SK-N-SH (cell line): ENCODE measurements at regions not wholly inside any gene's neighbourhood (a gene's known extent, or its start where the extent isn't known, plus 50 kb on each side); places are given as distances from the start of the nearest gene placed in this dataset.

Source experiments
- CTCF ChIP-seq: fragments of 200-600 bp; sonication (generic); IDR thresholded peaks from 2 replicates; pipeline ENCODE4 v1.6.1; 2017; ENCODE audit warnings: antibody characterized with exemption, mild to moderate bottlenecking, moderate library complexity
- EZH2phosphoT487 ChIP-seq: fragments of 200-600 bp; sonication (generic); IDR thresholded peaks from 2 replicates; pipeline ENCODE4 v1.6.1; 2017; ENCODE audit warnings: low read depth, mixed run types, mild to moderate bottlenecking, antibody characterized with exemption, moderate library complexity, borderline replicate concordance
- FOXM1 ChIP-seq: IDR thresholded peaks from 2 replicates; pipeline ENCODE4 v1.4.0; 2012; ENCODE audit warnings: low read depth, mild to moderate bottlenecking
- GABPA ChIP-seq: IDR thresholded peaks from 2 replicates; pipeline ENCODE4 v1.4.0; 2012; ENCODE audit warnings: low read depth, mild to moderate bottlenecking
- MAX ChIP-seq: IDR thresholded peaks from 2 replicates; pipeline ENCODE4 v1.4.0; 2012; ENCODE audit warnings: low read depth
- MEF2A ChIP-seq: IDR thresholded peaks from 2 replicates; pipeline ENCODE4 v1.4.0; 2012; ENCODE audit warnings: low read depth, borderline replicate concordance
- MXI1 ChIP-seq: IDR thresholded peaks from 2 replicates; pipeline ENCODE4 v1.6.1; 2012; ENCODE audit warnings: mild to moderate bottlenecking, low read depth, low read length, improper control_type of control experiment
- NRF1 ChIP-seq: IDR thresholded peaks from 2 replicates; pipeline ENCODE4 v1.6.1; 2012; ENCODE audit warnings: low read depth, mild to moderate bottlenecking, low read length
- POLR2AphosphoS5 ChIP-seq: IDR thresholded peaks from 2 replicates; pipeline ENCODE4 v1.6.1; 2012; ENCODE audit warnings: low read depth, low read length
- REST ChIP-seq: IDR thresholded peaks from 2 replicates; pipeline ENCODE4 v1.6.1; 2012; ENCODE audit warnings: mild to moderate bottlenecking, low read depth, low read length, moderate library complexity
- RFX5 ChIP-seq: IDR thresholded peaks from 2 replicates; pipeline ENCODE4 v1.6.1; 2012; ENCODE audit warnings: mild to moderate bottlenecking, improper control_type of control experiment, low read length
- TEAD4 ChIP-seq: IDR thresholded peaks from 2 replicates; pipeline ENCODE4 v1.4.0; 2012; ENCODE audit warnings: mild to moderate bottlenecking, borderline replicate concordance; ENCODE audit not compliant: insufficient read depth
- USF1 ChIP-seq: IDR thresholded peaks from 2 replicates; pipeline ENCODE4 v1.4.0; 2012; ENCODE audit warnings: low read depth, borderline replicate concordance

GRCh38 chr5:147996379-147996778 is 67.4 kb upstream of the SPINK5 start:
- TF ChIP-seq GABPA = no peak
- TF ChIP-seq CTCF = no peak
- no peak for TF ChIP-seq MEF2A
- TF ChIP-seq POLR2AphosphoS5 = no peak
- TF ChIP-seq RFX5 = no peak
- TF ChIP-seq NRF1 = no peak
- TF ChIP-seq REST = no peak
- TF ChIP-seq TEAD4 = no peak
- no peak for TF ChIP-seq MXI1
- no peak for TF ChIP-seq MAX
- no peak for TF ChIP-seq USF1
- no peak for TF ChIP-seq EZH2phosphoT487
- no peak for TF ChIP-seq FOXM1
